ENCODE measurements at regions not wholly inside any gene's neighbourhood (a gene's known extent, or its start where the extent isn't known, plus 50 kb on each side); places are given as distances from the start of the nearest gene placed in this dataset.

DNA sequence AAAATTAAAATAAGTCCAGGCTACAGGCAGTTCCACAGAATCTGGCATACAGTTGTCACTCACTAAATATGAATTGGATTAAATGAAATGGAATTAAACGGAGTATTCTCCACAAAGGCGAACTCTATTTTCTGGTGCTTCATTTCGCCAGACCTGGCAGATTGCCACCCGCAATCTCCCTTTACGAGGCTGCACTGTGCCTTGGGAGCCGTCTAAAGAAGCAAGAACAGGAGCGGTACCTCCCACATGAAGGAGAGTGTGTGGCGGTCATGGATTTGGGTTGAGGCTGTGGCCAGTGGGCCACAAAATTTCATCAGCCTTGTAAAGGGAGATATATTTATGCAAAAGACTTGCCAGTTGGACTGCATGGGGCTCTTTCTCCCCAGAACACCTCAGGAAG, 151.0 kb downstream of the OSR1 start:
- Histone ChIP-seq H3K27ac (no peak overlapping the region), H3K4me1 (no peaks in the 10 kb centered on the region), H3K36me3 (no peaks in the 10 kb centered on the region), H3K4me3 (no peak overlapping the region), H3K27me3 (no peaks in the 10 kb centered on the region), H3K9me3 (no peaks in the 10 kb centered on the region)
- DNase-seq (no peak), ATAC-seq (no peak)
- 79% methylated on average over 6 of the region's 8 CpGs for WGBS (ENCODE audit: insufficient coverage, low coverage, low lambda C conversion rate, missing lambda C conversion rate)
- intact Hi-C loops (cut with DNase I) = no loop called here
- no peak for TF ChIP-seq POLR2A (IDR thresholded peaks at IDR 0.05)
- TF ChIP-seq, protein P1, sequence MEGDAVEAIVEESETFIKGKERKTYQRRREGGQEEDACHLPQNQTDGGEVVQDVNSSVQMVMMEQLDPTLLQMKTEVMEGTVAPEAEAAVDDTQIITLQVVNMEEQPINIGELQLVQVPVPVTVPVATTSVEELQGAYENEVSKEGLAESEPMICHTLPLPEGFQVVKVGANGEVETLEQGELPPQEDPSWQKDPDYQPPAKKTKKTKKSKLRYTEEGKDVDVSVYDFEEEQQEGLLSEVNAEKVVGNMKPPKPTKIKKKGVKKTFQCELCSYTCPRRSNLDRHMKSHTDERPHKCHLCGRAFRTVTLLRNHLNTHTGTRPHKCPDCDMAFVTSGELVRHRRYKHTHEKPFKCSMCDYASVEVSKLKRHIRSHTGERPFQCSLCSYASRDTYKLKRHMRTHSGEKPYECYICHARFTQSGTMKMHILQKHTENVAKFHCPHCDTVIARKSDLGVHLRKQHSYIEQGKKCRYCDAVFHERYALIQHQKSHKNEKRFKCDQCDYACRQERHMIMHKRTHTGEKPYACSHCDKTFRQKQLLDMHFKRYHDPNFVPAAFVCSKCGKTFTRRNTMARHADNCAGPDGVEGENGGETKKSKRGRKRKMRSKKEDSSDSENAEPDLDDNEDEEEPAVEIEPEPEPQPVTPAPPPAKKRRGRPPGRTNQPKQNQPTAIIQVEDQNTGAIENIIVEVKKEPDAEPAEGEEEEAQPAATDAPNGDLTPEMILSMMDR (IDR thresholded peaks at IDR 0.05) = no peak

DNA sequence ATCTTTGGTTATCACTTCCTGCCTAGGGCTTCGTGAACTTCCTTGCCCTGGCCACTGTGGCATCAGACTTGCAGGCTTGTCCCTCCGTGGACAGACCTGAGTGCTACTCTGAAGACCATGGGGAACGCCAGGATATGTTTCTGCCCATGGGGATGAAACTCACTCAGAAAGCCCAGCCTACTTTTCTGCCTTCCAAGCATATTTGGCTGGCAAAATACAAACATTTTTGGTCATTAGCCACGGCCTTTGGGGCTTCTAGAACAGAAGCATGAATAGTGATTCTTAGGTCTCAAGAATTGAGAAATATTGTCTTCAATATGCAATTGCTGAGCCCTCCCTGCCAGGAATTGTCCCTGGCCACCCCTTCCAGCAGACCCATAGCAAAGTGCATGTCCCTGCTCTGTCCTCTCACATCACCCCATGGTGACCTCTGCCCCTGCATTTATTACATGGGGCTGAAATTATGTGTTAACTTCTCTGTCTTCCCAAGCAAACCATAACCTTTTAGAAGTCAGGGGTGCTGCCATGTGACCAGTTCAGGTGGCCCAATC, 152.4 kb downstream of the OSR1 start:
- Histone ChIP-seq H3K4me1 (no peaks in the 10 kb centered on the region), H3K4me3 (no peak overlapping the region), H3K27me3 (no peaks in the 10 kb centered on the region), H3K27ac (no peak overlapping the region), H3K36me3 (no peaks in the 10 kb centered on the region), H3K9me3 (no peaks in the 10 kb centered on the region)
- ATAC-seq = no peak
- intact Hi-C loops (cut with DNase I) = no loop called here
- WGBS (ENCODE audit: insufficient coverage, low coverage, low lambda C conversion rate, missing lambda C conversion rate) = 88% methylated on average over 3 of the region's 4 CpGs
- DNase-seq = no peak
- TF ChIP-seq, protein P1 (IDR thresholded peaks at IDR 0.05) = no peak
- TF ChIP-seq POLR2A (IDR thresholded peaks at IDR 0.05) = no peak

DNA sequence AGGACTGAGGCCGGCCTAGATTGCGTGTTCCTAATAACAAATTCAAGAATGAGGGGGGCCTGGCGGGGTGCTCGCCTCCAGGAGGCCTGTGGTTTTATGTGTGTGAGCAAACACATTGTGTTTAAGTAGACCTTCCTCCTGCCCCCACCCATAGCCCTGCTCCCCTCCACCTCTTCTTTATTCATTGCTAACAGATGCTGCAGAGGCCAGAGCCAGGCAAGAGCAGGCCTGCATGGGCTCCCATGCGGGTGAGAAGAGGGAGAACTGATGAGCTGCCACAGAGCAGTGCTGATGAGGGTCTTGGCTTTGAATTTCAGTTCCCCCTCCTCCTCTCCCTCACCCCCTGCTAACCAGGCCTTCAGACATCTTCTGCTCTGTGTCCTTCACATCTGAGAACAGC, 154.6 kb downstream of the OSR1 start:
- DNase-seq (no peak), ATAC-seq (no peak)
- 93% methylated on average over 3 of the region's 5 CpGs for WGBS (ENCODE audit: insufficient coverage, low coverage, low lambda C conversion rate, missing lambda C conversion rate)
- H3K36me3 ChIP-seq = no peaks in the 10 kb centered on the region
- H3K4me3 ChIP-seq = no peak overlapping the region
- no peaks in the 10 kb centered on the region for H3K9me3 ChIP-seq
- no peaks in the 10 kb centered on the region for H3K27me3 ChIP-seq
- intact Hi-C loops (cut with DNase I) = no loop called here
- TF ChIP-seq POLR2A (IDR thresholded peaks at IDR 0.05) = no peak
- TF ChIP-seq, protein P1 (IDR thresholded peaks at IDR 0.05) = no peak
- no peaks in the 10 kb centered on the region for H3K4me1 ChIP-seq
- no peak overlapping the region for H3K27ac ChIP-seq

DNA sequence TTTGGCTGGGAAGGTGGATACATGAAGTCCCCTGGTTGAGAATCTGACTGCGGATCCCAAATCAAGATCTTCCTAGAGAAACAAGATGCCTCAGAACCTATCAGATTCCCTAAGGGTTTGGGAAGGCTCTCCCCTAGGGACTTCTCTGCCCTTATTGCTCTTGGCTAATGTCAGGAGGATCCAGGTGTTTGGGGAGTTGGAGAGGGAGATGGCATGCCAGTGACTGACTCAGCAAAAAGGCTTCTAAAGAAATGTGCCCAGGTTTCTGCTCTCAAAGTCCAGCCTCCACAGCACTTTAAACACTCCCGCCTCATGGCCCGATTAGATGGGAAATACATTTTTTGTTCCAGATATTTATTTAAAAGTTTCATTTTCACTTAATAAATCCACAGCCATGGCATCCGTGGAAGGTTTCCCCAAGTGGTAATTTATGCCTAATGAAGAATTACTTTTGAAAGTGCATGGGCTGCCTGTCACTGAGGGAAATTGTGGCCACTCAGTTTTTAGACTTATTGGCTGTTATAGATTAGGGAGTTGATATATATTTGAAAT, 156.4 kb downstream of the OSR1 start:
- TF ChIP-seq, protein P1 (IDR thresholded peaks at IDR 0.05) = no peak
- TF ChIP-seq POLR2A (IDR thresholded peaks at IDR 0.05) = no peak
- 83% methylated on average over 3 of the region's 4 CpGs for WGBS (ENCODE audit: insufficient coverage, low coverage, low lambda C conversion rate, missing lambda C conversion rate)
- DNase-seq (no peak), ATAC-seq (no peak)
- Histone ChIP-seq H3K27me3 (no peaks in the 10 kb centered on the region), H3K9me3 (no peaks in the 10 kb centered on the region), H3K27ac (no peak overlapping the region), H3K4me3 (no peak overlapping the region), H3K36me3 (no peaks in the 10 kb centered on the region), H3K4me1 (no peaks in the 10 kb centered on the region)
- intact Hi-C loops (cut with DNase I) = no loop called here
